Panc1 (cell line): ENCODE measurements at regions not wholly inside any gene's neighbourhood (a gene's known extent, or its start where the extent isn't known, plus 50 kb on each side); places are given as distances from the start of the nearest gene placed in this dataset.

Experiments
- ATAC-seq: fragments of 200-7000 bp; cut with Tn5 transposase; 2 replicates; pipeline ENCODE4 v1.9.1; 2020; ENCODE audit warnings: mild to moderate bottlenecking, moderate library complexity
- BruUV-seq: library from RNA; stranded (reverse); fragments of 400-500 nt; replicated peaks from 2 replicates; lab custom pipeline; 2021; lab: Mats Ljungman, UMichigan
- CTCF ChIA-PET: fragments of 300-600 bp; sonication (Branson Sonifier 250); formaldehyde crosslinking; loops from one replicate; lab custom pipeline; 2022; ENCODE audit warnings: antibody characterized with exemption; lab: Charles Lee
- POLR2A ChIA-PET: fragments of 300-600 bp; sonication (Branson Sonifier 250); formaldehyde crosslinking; loops from one replicate; lab custom pipeline; 2022; ENCODE audit warnings: antibody characterized with exemption; lab: Charles Lee
- DNase-seq: peaks from one replicate; pipeline ENCODE4 v3.0.0-alpha.2; 2010; ENCODE audit warnings: low read depth, low spot score
- H3K27ac ChIP-seq: 2 replicates; pipeline ENCODE4 v1.5.1; 2011; ENCODE audit warnings: mild to moderate bottlenecking, low read length, inconsistent platforms
- H3K27me3 ChIP-seq: fragments of 200-500 bp; sonication (Bioruptor generic); 2 replicates; pipeline ENCODE4 v1.6.0; 2014; ENCODE audit warnings: low read length, inconsistent platforms; ENCODE audit not compliant: control insufficient read depth, insufficient read depth
- H3K36me3 ChIP-seq: fragments of 200-500 bp; sonication (Bioruptor generic); 2 replicates; pipeline ENCODE4 v1.5.1; 2014; ENCODE audit warnings: inconsistent platforms, mild to moderate bottlenecking, low read length, moderate library complexity; ENCODE audit not compliant: control insufficient read depth, insufficient read depth
- H3K4me1 ChIP-seq: 2 replicates; pipeline ENCODE4 v1.5.1; 2011; ENCODE audit warnings: inconsistent platforms, mild to moderate bottlenecking, low read length, moderate library complexity; ENCODE audit not compliant: control insufficient read depth, insufficient read depth
- H3K4me3 ChIP-seq, 2 experiments: 2 replicates each; pipeline ENCODE4 v1.5.1; 2011 to 2012; ENCODE audit warnings: low read depth in 2 of 2, low read length in 2 of 2, mild to moderate bottlenecking in 2 of 2, inconsistent platforms in 1 of 2, moderate library complexity in 1 of 2
- H3K9me3 ChIP-seq: fragments of 200-500 bp; sonication (Bioruptor generic); 2 replicates; pipeline ENCODE4 v1.5.1; 2014; ENCODE audit warnings: low read depth, mild to moderate bottlenecking, inconsistent platforms, low read length, moderate library complexity; ENCODE audit not compliant: control insufficient read depth, insufficient read depth
- POLR2AphosphoS5 ChIP-seq: IDR thresholded peaks from 2 replicates; pipeline ENCODE4 v1.6.1; 2012; ENCODE audit warnings: mild to moderate bottlenecking, low read depth, low read length, moderate library complexity
- REST ChIP-seq, 2 experiments: IDR thresholded peaks; 2 replicates each; pipeline ENCODE4 v1.6.1; 2011 to 2012; ENCODE audit warnings: low read depth in 2 of 2, control low read depth in 1 of 2, low read length in 1 of 2, mild to moderate bottlenecking in 1 of 2, moderate library complexity in 1 of 2; ENCODE audit not compliant: insufficient read depth in 1 of 2
- SIN3A ChIP-seq: IDR thresholded peaks from 2 replicates; pipeline ENCODE4 v1.6.1; 2012; ENCODE audit warnings: low read depth, mild to moderate bottlenecking, low read length, moderate library complexity, borderline replicate concordance; ENCODE audit not compliant: insufficient read depth
- TCF7L2 ChIP-seq: IDR thresholded peaks from 2 replicates; pipeline ENCODE4 v1.6.1; 2011; ENCODE audit warnings: mild to moderate bottlenecking, low read depth, low read length, inconsistent platforms
- in situ Hi-C: cut with HindIII; loops from 2 replicates; pipeline ENCODE4 v1.10.0; 2016; ENCODE audit warnings: low sequenced_read_pairs, low pct_unique_long_range_greater_than_20kb
- intact Hi-C: fragments of 100-400 bp; cut with micrococcal nuclease; formaldehyde crosslinking; loops from one replicate; pipeline ENCODE4 v1.10.0; 2022; ENCODE audit not compliant: unreplicated experiment
- TF ChIP-seq, protein P1 (sequence below): fragments of 450-650 bp; IDR thresholded peaks from 2 replicates; pipeline ENCODE4 v1.5.1; 2017; ENCODE audit warnings: mild to moderate bottlenecking

- ChIA-PET CTCF (no interaction called here), POLR2A (no interaction called here)
- no TSS peak for BruUV-seq
Observed at GRCh38 chr1:229900220-229900619, 166.8 kb upstream of the GALNT2 start.

DNA sequence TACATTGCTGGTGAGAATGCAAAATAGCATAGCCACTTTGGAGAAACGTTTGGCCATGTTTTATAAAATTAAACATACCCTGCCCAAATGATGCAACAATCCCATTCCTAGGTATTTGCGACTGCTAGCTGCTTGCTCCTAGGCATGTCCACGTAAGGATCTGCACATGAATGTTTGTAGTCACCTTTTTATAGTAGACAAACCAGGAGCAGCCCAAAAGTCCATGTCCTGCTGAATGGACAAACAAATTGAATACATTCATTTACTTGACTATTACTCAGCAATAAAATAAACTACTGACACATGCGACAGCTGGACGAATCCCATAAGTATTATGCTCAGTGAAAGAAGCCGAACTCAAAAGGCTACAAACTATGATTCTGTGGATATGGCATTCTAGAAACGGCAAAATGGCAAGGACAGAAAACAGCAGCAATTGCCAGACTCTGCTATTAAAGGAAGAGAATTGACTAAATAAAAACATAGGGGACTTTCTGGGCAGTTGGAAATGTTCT lies 161.9 kb upstream of the GALNT2 start:
- ATAC-seq (no peak), DNase-seq (no peak)
- CTCF ChIA-PET, result no interaction called here
- no TSS peak for BruUV-seq
- no peaks in the 10 kb centered on the region for H3K4me1 ChIP-seq
- intact Hi-C loops, result no loop called here
- POLR2A ChIA-PET, result no interaction called here
- H3K36me3 ChIP-seq, result no peaks in the 10 kb centered on the region
- TF ChIP-seq TCF7L2 (no peak), SIN3A (no peak), POLR2AphosphoS5 (no peak), REST (IDR thresholded peaks at IDR 0.05; ENCODE audit: insufficient read depth in 1 of 2, low read depth in 2 of 2, low read length in 1 of 2) (no peak)
- TF ChIP-seq, protein P1, sequence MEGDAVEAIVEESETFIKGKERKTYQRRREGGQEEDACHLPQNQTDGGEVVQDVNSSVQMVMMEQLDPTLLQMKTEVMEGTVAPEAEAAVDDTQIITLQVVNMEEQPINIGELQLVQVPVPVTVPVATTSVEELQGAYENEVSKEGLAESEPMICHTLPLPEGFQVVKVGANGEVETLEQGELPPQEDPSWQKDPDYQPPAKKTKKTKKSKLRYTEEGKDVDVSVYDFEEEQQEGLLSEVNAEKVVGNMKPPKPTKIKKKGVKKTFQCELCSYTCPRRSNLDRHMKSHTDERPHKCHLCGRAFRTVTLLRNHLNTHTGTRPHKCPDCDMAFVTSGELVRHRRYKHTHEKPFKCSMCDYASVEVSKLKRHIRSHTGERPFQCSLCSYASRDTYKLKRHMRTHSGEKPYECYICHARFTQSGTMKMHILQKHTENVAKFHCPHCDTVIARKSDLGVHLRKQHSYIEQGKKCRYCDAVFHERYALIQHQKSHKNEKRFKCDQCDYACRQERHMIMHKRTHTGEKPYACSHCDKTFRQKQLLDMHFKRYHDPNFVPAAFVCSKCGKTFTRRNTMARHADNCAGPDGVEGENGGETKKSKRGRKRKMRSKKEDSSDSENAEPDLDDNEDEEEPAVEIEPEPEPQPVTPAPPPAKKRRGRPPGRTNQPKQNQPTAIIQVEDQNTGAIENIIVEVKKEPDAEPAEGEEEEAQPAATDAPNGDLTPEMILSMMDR, result no peak
- H3K4me3 ChIP-seq, result no peak overlapping the region
- H3K27me3 ChIP-seq, result peaks cover 15% of the 10 kb centered on the region
- no peaks in the 10 kb centered on the region for H3K9me3 ChIP-seq
- in situ Hi-C loops, result no loop called here
- no peak overlapping the region for H3K27ac ChIP-seq

More at GRCh38 chr1:229900220-229900619, 166.8 kb upstream of the GALNT2 start:
- no peaks in the 10 kb centered on the region for H3K9me3 ChIP-seq
- no peaks in the 10 kb centered on the region for H3K4me1 ChIP-seq
- H3K27ac ChIP-seq, result no peak overlapping the region
- peaks cover 3% of the 10 kb centered on the region; the same call in 1 of the 2 replicates for H3K27me3 ChIP-seq
- TF ChIP-seq POLR2AphosphoS5, result no peak
- TF ChIP-seq TCF7L2, result no peak
- intact Hi-C loops (no loop called here), in situ Hi-C loops (no loop called here)
- no peak for ATAC-seq
- no peaks in the 10 kb centered on the region for H3K36me3 ChIP-seq
- H3K4me3 ChIP-seq, result no peak overlapping the region
- DNase-seq, result no peak

DNA sequence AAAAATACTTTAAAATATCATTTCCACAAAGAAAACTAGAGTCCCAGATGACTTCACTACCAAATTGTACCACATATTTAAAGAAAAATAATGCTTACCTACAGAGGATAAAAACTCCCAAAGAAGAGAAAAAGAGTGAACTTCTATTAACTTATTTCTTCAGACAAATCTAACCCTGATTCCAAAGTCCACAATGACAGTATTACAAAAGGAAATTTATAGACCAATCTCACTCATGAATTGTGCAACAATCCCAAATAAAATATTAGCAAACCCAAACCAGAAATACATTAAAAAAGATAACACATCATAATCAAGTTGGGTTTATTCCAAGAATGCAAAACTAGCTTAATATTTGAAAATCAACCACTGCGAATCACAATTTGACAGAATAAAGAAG lies 161.4 kb upstream of the GALNT2 start:
- H3K4me1 ChIP-seq, result no peaks in the 10 kb centered on the region
- no peaks in the 10 kb centered on the region for H3K9me3 ChIP-seq
- BruUV-seq, result no TSS peak
- DNase-seq (no peak), ATAC-seq (no peak)
- TF ChIP-seq SIN3A, result no peak
- no peak for TF ChIP-seq REST (IDR thresholded peaks at IDR 0.05; ENCODE audit: insufficient read depth in 1 of 2, low read depth in 2 of 2, low read length in 1 of 2)
- TF ChIP-seq, protein P1, result no peak
- H3K27me3 ChIP-seq, result peaks cover 16% of the 10 kb centered on the region
- no peak overlapping the region for H3K4me3 ChIP-seq
- ChIA-PET POLR2A (no interaction called here), CTCF (no interaction called here)
- intact Hi-C loops, result no loop called here
- H3K27ac ChIP-seq, result no peak overlapping the region
- in situ Hi-C loops, result no loop called here
- no peaks in the 10 kb centered on the region for H3K36me3 ChIP-seq
